ENCODE measurements at regions not wholly inside any gene's neighbourhood (a gene's known extent, or its start where the extent isn't known, plus 50 kb on each side); places are given as distances from the start of the nearest gene placed in this dataset.

- no peak overlapping the region for H2AFZ ChIP-seq
- no peak overlapping the region for H3K27ac ChIP-seq
- H3K36me3 ChIP-seq (ENCODE audit: control insufficient read depth, insufficient read depth, low read length), result no peaks in the 10 kb centered on the region
- H3K27me3 ChIP-seq (ENCODE audit: control insufficient read depth, insufficient read depth, low read length), result no peaks in the 10 kb centered on the region
- H3K4me1 ChIP-seq, result no peaks in the 10 kb centered on the region
- H3K4me2 ChIP-seq (ENCODE audit: low read length), result no peak overlapping the region
- no peaks in the 10 kb centered on the region for H3K9me3 ChIP-seq (ENCODE audit: control insufficient read depth, low read length)
- H3K79me2 ChIP-seq, result no peaks in the 10 kb centered on the region
- H3K4me3 ChIP-seq (ENCODE audit: low read depth, low read length), result no peak overlapping the region
- no peak overlapping the region for H3K9ac ChIP-seq
- no peak for TF ChIP-seq CTCF (IDR thresholded peaks at IDR 0.05)
Observed at GRCh38 chr20:23189854-23190253, 103.7 kb upstream of the CD93 start.

- no peak overlapping the region for H3K4me3 ChIP-seq (ENCODE audit: low read depth, low read length)
- no peaks in the 10 kb centered on the region for H3K4me1 ChIP-seq
- no peak overlapping the region for H2AFZ ChIP-seq
- no peak for TF ChIP-seq CTCF (IDR thresholded peaks at IDR 0.05)
- no peaks in the 10 kb centered on the region for H3K27me3 ChIP-seq (ENCODE audit: control insufficient read depth, insufficient read depth, low read length)
- H3K9me3 ChIP-seq (ENCODE audit: control insufficient read depth, low read length), result no peaks in the 10 kb centered on the region
- H3K9ac ChIP-seq, result no peak overlapping the region
- H3K27ac ChIP-seq, result no peak overlapping the region
- no peaks in the 10 kb centered on the region for H3K79me2 ChIP-seq
- no peaks in the 10 kb centered on the region for H3K36me3 ChIP-seq (ENCODE audit: control insufficient read depth, insufficient read depth, low read length)
- no peak overlapping the region for H3K4me2 ChIP-seq (ENCODE audit: low read length)
Observed at GRCh38 chr20:23189341-23189740, 103.2 kb upstream of the CD93 start.

GRCh38 chr20:23188377-23189169, 102.4 kb upstream of the CD93 start:
- Histone ChIP-seq H3K27ac (no peak overlapping the region), H3K9me3 (ENCODE audit: control insufficient read depth, low read length) (no peaks in the 10 kb centered on the region), H3K27me3 (ENCODE audit: control insufficient read depth, insufficient read depth, low read length) (no peaks in the 10 kb centered on the region), H3K79me2 (no peaks in the 10 kb centered on the region), H3K4me3 (ENCODE audit: low read depth, low read length) (no peak overlapping the region), H3K36me3 (ENCODE audit: control insufficient read depth, insufficient read depth, low read length) (no peaks in the 10 kb centered on the region), H3K9ac (no peak overlapping the region), H3K4me1 (no peaks in the 10 kb centered on the region), H2AFZ (no peak overlapping the region), H3K4me2 (ENCODE audit: low read length) (no peak overlapping the region)
- TF ChIP-seq CTCF (IDR thresholded peaks at IDR 0.05), result no peak

GRCh38 chr20:23187751-23188150, 101.6 kb upstream of the CD93 start:
- no peaks in the 10 kb centered on the region for H3K79me2 ChIP-seq
- no peak overlapping the region for H3K9ac ChIP-seq
- H3K36me3 ChIP-seq (ENCODE audit: control insufficient read depth, insufficient read depth, low read length), result no peaks in the 10 kb centered on the region
- H2AFZ ChIP-seq, result no peak overlapping the region
- H3K4me1 ChIP-seq, result no peaks in the 10 kb centered on the region
- H3K9me3 ChIP-seq (ENCODE audit: control insufficient read depth, low read length), result no peaks in the 10 kb centered on the region
- no peaks in the 10 kb centered on the region for H3K27me3 ChIP-seq (ENCODE audit: control insufficient read depth, insufficient read depth, low read length)
- no peak overlapping the region for H3K4me2 ChIP-seq (ENCODE audit: low read length)
- no peak for TF ChIP-seq CTCF (IDR thresholded peaks at IDR 0.05)
- H3K4me3 ChIP-seq (ENCODE audit: low read depth, low read length), result no peak overlapping the region
- no peak overlapping the region for H3K27ac ChIP-seq

GRCh38 chr20:23186808-23187207, 100.7 kb upstream of the CD93 start:
- Histone ChIP-seq H3K36me3 (ENCODE audit: control insufficient read depth, insufficient read depth, low read length) (no peaks in the 10 kb centered on the region), H3K79me2 (no peaks in the 10 kb centered on the region), H3K27me3 (ENCODE audit: control insufficient read depth, insufficient read depth, low read length) (no peaks in the 10 kb centered on the region), H3K9me3 (ENCODE audit: control insufficient read depth, low read length) (no peaks in the 10 kb centered on the region), H2AFZ (no peak overlapping the region), H3K4me3 (ENCODE audit: low read depth, low read length) (no peak overlapping the region), H3K4me1 (no peaks in the 10 kb centered on the region), H3K9ac (no peak overlapping the region), H3K4me2 (ENCODE audit: low read length) (no peak overlapping the region), H3K27ac (no peak overlapping the region)
- TF ChIP-seq CTCF (IDR thresholded peaks at IDR 0.05), result no peak
